ENCODE measurements at regions not wholly inside any gene's neighbourhood (a gene's known extent, or its start where the extent isn't known, plus 50 kb on each side); places are given as distances from the start of the nearest gene placed in this dataset.

DNA sequence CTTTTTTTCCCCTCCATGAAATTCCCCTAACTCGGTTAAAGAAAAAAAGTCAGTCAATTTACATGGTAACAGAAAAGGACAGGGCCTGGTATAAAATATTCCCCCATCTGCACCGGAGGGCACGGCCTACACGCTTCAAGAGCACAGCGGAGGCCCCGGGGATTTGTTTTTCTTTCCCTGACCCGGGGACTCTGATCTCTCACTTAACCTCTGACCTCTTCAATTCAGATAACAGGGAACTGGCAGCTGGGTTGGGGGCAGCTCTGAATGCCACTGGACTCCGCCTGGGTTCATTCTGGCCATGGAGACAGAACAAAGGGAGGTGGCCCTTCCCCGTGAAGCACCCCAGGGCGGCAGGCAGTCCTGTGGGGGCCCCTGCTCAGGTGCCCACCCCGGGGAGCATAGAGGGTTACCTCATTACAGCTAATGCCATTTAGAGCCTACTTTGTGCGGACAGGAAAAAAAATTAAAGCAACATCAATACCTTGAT is 257.5 kb downstream of the SHQ1 start:
- no peak for DNase-seq

DNA sequence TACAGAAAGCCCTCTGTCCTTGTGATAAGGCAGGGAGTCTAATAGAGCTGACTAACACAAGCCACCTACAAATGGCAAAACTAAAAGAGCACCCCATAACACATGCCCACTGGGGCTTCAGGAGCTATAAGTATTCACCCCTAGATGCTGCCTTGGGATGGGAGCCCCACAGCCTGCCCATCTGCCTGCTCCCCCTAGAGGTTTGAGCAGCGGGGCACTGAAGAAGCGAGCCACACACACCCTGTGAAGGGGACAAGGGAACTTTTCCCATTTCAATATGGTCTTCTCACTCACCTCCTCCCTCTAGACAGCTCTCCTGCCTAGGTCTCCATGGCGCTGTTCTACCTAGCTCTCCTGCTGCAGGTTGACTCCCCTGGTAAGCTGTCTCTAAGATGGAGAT is 261.0 kb downstream of the SHQ1 start:
- DNase-seq, result no peak

DNA sequence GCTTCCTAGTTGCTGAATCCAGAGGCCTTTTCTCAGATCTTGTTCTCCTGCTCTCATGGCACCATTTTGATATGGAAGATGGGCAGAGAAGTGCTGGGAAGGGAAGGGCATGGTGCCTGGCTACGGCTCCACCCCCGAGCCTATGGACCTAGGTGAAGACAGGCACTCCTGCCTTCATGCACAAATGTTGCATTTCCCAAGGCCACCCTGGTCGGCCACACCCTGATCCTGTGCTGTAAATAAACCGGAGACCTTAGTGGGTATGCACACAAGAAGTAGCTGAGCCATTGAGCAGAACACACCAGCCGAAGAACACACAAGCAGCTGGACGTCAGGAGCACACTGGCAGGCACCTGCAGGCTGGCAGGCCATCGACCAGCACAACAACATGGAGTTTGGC is 261.6 kb downstream of the SHQ1 start:
- no peak for DNase-seq

DNA sequence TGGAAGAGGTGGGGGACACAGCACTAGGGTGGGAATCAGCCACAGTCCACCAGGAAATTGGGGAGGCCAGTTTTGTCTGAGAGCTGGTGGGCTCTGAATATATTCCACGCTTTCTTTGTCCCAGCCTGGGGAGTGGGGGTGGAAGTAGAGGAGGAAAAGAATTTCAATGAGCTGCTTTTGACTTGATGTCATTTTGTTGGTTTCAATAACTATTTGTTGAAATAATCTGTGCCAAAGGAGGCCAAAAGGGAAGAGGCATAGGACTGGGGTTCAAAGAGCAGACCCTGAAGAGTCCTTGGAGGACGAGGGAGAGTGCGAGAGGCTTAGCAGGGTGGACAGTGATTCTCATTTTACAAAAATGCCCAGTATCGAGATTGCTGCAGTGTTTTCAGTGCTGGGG is 262.3 kb downstream of the SHQ1 start:
- no peak for DNase-seq

DNA sequence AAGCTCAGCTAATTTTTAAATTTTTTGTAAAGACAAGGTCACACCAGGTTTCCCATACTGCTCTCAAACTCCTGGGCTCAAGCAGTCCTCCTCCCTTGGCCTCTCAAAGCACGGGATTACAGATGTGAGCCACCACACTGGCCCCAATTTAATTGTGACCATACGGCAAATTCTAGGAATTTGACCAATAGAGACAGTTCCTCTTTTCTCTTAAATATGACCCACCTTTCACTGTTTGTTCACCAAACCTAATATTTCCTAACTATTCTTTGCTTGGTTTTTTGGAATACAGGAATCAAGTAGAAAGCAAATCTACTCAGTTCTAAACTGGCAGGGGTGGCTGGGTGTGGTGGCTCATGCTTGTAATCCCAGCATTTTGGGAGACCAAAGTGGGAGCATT is 264.0 kb downstream of the SHQ1 start:
- DNase-seq, result no peak

DNA sequence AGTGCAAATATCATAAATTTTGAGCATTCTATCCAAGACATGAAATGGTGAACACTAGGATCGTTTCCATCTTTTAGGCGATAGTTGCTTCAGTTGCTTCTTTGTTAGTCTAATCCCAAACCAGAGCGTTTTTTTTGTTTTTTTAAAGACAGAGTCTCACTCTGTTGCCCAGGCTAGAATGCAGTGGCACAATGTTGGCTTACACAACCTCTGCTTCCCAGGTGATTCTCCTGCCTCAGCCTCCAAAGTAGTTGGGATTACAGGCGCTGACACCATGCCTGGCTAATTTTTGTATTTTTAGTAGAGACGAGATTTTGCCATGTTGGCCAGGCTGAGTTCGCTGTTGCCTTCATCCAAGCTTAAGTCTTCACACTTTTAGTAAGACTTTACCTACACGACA is 265.3 kb downstream of the SHQ1 start:
- DNase-seq, result no peak

DNA sequence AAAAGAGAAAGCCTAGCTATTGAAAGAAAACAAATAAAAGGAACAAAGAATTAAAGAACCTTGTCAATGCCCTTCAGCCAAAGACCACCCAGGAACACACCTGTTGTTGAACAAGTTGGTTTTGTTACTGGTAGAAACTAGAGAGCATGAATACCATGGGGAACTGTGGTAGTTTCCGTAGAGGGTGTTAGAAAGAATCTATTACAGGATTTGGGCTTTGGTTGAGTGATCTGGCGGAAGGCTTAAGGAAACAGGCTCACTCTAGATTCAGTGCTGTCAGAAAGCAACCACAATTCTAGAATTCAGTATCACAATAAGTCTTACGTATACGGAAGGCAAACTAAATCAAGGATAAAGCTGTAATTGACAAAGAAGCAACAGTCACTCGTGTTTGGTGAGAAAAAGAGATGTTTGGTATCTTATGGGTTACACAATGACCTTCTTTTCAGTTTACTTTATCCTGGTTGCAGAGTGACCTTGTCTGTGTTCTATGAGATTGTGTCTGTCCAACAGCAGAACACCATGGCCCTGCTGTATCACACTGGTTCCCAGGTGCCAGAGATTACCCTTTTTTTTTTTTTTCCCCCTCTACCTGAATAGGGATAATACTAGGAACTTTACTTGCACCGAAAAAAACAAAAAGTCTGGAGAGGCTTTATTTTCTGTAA is 265.9 kb downstream of the SHQ1 start:
- DNase-seq, result no peak

DNA sequence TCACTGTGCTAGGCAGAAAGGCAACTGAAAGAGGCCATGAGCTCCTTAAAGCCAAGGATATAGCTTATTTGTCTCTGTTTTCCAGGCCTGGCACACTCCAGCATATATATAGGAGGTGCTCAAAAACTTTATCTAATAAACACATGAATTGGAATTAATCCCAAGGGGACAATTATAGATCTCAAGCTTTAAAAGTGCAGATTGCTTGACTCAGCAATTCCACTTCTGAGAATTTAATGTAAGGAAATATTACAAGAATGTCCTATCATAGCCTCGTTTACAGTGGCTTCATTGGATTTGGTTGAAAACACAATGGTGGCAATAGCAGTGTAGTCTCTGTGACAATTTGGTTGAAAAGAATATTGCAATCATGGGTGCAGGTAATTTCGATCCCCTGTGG is 267.3 kb downstream of the SHQ1 start:
- DNase-seq, result no peak

DNA sequence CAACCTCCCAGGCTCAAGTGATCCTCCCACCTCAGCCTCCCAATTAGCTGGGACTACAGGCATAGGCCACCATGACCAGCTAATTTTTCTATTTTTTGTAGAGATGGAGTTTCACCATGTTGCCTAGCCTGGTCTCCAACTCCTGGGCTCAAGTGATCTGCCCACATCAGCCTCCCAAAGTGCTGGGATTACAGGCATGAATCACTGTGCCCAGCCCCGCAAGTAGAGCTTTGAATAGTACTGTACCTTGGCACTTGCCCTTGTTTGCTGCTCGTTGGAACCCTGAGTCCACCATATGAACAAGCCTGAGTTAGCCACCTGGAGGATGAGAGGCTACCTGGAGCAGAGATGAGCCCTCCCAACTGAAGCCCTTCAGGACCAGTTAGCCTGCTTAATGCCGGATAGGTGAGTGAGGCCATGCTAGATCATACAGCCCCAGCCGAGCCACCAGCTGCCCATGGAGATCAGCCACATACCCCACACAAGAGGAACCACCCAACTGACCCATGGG is 267.9 kb downstream of the SHQ1 start:
- DNase-seq, result no peak

DNA sequence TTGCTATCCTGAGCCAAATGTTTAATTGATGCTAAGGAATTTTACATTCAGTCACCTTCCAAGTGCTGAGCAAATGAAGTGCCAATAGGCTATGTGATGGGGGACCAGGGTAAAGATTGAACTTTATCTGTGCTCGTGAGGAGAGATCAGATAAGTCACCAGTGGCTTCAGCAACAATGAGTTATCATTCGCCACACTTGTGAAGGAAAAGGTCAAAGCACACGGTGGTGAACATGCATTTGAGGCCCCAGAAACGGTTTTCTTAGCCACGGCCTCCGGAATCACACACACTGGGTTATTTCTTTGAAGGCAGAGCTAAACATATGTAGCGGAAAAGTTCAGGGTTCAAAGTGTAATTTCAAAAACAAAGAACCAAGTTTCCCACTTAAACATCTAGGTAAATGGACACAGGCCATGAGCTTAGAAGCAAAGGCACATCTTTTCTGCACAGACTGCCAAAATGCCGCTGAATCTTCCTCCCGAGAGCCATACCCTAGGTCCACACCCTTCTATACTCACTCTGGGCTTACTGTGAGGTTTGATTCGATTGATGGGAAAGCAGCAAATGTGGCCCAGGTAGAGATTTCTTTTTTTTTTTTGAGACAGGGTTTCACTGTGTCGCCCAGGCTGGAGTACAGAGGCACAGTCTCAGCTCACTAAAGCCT is 268.5 kb downstream of the SHQ1 start:
- DNase-seq, result no peak

DNA sequence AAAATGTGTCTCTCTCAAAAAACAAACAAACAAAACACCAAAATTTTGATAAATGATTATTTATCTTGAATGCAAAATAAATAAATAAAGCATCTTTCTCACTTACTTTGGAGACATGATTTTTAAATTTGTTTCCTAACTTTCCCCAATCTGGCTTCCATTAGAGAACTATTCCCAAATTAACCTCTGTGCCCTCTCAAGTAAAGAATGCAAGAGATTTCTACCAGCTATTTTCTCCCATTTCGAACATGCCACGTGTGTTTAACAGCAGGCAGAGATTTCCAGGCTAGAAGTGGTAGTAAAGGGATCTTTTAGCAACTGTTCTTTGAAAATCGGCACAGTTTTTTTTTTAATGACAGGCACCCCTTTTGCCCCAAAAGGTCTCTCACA is 269.1 kb downstream of the SHQ1 start:
- DNase-seq, result no peak

DNA sequence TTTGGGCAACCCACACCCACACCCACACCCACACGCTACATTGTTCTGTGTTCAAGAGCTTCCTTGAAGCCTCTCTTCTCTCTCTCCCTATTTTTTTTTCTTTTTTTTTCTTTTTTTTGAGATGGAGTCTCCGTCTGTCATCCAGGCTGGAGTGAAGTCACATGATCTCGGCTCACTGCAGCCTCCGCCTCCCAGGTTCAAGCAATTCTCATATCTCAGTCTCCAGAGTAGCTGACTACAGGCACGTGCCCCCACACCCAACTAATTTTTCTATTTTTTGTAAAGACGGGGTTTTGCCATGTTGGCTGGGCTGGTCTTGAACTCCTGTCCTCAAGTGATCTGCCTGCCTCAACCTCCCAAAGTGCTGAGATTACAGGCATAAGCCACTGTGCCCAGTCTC is 271.1 kb downstream of the SHQ1 start:
- DNase-seq, result no peak

DNA sequence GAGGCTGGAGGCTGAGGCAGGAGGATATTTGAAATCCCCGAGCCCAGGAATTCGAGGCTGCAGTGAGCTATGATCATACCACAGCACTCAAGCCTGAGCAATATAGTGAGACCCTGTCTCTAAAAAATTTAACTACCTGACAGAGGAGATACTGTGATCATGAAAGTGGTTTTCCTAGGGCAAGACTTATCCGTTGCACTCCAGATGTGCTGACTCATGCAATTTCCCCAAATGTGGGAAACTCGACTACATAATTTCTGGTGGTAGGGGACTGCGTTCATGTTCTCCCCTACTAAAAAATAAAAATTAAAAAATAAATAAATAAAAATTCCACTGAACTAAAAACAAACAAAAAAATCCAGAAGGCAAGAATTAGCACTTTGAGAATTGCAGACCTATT is 271.7 kb downstream of the SHQ1 start:
- no peak for DNase-seq

DNA sequence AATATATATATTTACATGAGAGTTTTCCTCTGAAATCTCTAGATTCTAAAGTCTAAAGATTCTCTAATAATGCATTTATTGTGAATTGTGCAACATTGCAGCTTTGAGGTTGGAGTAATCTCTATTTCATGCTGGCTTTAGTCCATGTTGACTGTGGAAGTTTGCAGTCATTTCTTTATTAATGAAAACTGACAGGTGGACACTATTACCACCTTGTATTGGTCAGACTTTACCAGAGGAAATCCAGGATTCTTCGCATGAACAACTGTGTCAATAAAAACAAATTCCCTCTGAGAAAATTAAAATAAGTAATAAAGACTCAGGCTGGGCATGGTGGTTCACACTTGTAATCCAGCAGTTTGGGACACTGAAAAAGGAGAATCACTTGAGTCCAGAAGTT is 274.1 kb downstream of the SHQ1 start:
- DNase-seq, result no peak

DNA sequence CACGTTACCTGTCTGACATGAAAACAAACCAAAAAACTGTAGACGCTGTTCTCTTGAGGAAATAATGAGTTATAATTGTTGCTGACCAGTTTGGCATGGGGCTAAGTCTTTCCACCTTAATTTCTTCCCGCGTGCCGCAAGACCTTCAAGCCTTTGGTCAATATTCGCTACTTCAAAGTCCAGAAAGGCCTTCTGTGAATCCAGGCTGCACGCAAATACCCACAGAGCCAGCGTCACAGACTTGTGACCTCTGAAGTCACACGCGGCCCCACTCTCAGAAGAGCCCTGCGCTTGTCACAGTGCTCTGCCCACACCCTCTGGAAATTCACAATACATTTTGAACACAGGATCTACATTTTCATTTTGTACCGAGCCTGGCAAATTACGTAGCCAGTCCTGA is 275.2 kb downstream of the SHQ1 start:
- no peak for DNase-seq

DNA sequence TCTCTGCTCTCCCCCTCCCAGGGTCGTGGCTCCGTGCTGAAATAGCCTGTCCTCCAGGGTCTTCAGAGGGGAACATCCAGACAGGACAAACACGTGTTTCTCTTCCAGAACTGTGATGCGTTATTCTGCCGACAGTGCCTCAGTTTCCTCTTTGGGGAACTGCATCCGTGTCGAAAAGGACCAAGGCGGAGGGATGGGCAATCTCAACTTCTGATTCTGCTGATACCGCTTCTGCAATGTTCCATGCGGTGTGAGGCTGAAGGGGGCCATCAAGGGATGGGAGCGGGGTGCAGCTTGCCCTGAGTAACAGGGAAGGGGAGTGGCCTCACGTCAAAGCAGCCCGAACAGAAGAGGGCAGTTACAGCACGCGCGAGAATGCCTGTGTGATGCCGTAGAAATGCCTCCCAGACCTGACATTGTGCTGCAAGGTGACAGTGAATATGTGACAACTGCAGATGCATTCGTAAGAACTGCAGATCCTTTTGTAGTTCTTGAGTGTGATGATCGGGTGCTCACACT is 275.7 kb downstream of the SHQ1 start:
- no peak for DNase-seq

DNA sequence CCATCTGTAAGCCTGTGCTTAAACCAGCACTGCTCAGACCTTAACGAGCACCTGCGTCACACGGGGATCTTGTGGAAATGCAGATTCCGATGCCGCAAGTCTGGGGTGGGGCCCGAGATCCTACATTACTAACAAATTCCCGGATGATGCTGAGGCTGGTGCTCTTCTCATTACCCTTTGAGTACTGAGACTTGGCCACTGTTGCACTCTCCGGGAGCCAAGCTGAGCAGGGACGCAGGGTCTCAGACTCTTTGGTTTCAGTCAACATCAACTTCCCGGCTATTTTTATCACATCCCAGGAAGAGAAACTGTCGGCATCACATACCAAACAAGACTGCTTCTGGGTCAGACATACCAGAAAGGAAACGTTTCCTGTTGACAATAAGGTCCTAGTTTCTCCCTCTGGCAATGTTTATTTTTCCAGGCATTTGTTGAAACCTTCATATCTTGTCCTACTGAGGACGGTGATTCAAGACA is 276.6 kb downstream of the SHQ1 start:
- no peak for DNase-seq

DNA sequence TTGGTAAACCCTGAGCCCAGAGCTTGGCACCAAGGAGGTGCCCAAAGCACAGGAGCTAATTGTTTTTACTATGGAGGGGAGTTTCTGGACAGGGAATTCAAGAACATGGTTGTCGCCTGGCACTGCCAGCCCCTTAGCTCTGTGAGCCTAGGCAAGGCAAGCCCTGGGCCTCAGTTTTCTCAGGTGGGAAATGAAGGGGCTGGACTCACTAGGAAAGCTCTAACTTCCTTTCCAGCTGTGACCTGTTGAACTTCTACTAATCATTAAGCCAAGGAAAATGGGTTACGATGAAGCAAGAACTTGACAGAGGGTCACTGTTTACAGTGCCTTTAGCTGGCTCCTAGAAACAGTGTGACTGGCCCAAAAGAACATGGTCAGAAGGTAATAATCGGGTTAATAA is 277.2 kb downstream of the SHQ1 start:
- no peak for DNase-seq

DNA sequence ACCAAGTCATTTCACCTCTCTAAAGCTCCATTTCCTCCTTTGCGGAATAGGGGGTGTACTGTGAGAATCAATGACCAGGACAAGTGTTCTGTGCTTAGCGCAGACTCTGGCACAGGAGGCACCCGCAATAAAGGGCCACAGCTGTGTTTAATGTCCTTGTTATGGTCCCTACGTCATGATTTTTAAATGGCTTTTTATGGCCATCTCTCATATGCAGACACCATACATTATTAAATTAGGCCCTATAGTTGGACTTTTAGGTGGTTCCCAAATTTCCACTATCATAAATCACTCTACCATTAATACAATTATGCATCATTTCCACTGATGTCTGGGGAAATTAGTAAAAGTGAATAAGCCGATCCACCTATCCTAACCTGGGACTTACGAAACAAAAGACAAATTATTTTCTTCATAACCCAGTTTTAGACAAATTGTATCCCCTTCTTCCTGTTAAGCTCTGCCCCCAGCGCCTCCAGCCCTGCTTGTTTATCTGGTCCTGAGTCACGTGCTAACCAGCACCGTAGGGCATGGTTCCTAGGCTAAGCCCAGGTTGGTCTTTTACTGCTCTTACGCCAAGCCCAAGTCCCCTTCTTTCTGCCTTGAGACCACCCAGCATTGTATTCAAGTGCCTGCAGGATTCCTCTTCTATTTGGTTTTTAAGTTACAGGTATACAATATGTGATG is 278.3 kb downstream of the SHQ1 start:
- DNase-seq, result no peak

DNA sequence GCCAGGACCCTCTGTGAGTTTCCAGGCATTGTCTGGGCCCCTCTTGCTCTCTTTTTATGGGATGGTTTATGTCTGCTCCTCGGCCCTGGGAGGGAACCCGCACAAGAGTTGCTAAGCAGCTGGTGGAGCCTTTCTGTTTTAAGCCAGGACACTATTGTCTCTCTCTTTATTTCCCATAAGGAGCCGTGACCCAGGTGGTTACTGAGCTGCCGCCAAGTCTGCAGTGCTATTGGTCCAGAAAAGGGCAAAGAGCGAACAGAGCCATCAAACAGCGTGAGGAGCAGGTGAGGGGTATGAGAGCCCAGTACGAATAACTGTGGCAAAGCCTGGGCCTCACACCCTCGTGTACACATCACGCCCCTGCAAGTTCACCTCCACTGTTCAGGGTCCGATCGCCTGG is 280.2 kb downstream of the SHQ1 start:
- no peak for DNase-seq

DNA sequence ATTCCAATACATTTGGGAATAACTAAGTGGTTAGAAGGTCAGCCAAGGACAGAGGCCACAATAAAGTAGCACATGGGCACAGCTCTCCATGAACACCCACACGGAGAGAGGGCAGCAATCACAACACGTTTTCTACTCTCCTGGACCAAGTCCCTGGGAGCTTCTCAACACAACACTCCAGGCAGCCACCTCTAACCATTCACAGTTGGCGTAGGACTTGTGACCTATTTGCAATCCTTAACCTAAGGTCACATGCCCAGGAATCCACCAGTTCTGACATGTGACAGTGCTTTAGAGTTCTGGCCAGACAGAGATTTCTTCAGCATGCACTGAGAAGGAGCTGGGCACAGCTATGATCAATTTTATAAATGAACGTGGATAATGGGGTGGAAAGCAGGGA is 280.8 kb downstream of the SHQ1 start:
- DNase-seq, result no peak

DNA sequence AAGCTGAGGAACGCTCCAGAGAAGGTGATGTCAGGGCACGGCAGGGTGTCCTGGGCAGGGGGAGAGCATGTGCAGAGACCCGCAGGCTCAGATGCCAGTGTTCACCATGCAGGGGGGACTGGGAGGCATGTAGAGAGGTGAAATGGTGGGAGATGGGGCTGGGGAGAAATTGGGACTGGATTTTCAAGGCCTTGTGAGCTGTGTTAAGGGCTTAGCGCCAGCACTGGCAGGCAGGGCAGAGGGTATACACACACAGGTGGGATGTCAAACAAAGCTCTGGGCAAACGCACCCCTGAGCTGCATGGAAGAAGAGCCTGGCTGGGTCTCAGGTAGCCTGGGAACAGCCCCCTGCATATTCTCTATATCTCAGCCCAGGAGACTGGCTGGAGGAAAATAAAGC is 282.7 kb downstream of the SHQ1 start:
- DNase-seq, result no peak

DNA sequence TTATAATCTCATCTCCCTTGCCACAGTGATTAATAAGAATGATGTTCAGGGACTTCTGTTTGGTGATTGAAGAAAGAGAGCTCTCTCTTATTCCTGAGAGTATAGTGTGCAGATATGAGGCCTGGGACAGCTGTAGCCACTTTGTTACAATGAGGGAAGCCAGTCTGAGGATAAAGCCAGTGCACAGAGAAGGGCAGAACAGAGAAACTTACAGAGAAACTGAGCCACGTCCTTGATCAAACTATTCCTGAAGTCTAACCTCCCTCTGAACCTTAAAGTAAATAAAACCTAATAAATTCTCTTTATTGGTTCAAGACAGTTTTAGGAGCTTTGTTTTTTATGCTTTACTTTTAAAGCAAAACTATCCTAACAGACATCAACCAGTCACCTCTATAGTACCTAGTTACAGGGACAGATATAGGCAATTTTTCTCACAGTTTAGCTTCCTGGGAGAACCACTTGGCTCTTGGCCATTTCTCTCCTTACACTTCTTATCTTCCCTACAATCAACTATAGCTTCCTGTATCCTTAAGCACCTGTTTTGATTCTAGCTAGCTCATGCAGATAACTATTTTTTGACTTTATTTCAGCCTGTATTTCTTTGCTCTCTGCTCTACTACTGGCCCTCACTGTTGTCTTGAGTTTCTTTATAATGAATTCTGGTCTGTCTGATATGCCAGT is 284.4 kb downstream of the SHQ1 start:
- no peak for DNase-seq

Measured in NCI-H526 treated with DMSO at 0.1 percent for 48 hours (cell line).